GM21360 (cell line): ENCODE measurements at regions not wholly inside any gene's neighbourhood (a gene's known extent, or its start where the extent isn't known, plus 50 kb on each side); places are given as distances from the start of the nearest gene placed in this dataset.

Source experiments
- ATAC-seq: cut with Tn5 transposase; IDR thresholded peaks from one replicate; pipeline ENCODE4 v1.9.1; 2021; ENCODE audit warnings: mild to moderate bottlenecking, moderate library complexity; ENCODE audit not compliant: unreplicated experiment

DNA sequence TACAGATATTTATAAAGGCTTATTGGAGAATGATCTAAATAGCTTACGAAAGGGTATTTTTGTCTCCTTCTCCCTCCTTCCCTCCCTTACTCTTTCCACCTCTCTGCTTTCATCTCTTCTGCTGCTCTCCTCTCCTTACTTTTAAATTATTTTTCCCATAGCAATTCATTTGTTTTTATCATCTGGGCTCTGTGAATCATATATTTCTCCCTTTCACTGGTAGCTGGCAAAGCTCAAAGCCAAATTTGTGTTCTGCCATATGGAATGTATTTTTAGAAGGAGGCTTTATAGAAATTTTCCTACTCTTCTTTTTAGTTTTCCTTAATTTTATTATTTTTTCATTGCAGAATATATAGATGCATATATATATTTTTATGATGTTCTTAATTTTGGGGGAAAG, 385.8 kb downstream of the C3orf38 start:
- ATAC-seq = no peak

DNA sequence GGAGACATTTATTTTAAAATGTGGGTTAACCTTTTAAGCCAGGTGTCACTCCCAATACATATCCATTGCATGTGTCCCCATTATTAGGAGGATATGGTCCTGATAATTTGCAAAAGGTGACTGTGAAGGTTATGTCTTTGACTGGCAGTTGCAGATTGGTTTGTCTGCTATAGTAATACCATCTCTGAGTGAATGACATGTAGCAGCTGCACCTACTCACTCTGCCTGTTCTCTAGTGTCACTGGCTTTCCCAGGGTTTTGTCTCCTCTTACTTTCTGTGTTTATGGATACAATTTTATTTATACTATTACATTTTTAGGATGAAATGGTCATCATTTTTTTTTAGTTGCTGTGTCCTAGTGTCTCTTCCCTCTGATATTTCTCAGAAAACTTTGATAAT, 393.2 kb downstream of the C3orf38 start:
- no peak for ATAC-seq

DNA sequence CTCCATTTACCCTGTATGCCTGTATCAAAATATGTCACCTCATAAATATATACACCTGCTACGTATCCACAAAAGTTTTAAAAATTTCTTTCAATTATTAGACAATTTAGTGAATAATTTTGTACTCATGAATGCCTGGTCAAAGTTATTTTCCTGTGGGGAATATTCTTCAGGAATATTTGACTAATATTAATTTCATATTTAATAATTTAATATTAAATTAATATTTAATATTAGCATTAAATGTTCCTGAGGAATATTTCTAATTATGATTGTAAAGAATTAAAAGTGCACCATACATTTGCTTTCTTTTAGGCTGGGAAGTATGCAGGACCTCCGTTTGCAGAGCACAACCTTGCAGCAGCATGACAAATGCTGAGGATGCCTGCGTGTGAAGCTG, 422.7 kb downstream of the C3orf38 start:
- ATAC-seq = no peak

DNA sequence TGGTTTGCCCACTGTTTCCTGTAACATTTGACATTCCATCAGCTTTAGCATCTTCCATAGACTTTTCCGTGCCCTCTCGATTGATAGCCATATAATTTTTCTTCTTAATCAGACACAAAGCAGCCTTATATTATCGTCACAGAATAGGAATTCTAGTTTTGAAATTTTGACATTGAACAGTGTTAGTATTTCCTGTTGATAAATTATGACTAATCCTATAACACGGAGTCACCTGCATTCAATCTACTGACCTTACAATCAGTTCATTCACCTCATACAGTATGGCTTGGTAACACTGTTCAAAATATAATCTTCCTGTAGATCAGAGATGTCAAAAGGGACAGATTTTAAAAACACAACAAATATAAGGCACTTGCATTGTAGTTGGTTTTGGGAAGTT, 423.7 kb downstream of the C3orf38 start:
- ATAC-seq = no peak

DNA sequence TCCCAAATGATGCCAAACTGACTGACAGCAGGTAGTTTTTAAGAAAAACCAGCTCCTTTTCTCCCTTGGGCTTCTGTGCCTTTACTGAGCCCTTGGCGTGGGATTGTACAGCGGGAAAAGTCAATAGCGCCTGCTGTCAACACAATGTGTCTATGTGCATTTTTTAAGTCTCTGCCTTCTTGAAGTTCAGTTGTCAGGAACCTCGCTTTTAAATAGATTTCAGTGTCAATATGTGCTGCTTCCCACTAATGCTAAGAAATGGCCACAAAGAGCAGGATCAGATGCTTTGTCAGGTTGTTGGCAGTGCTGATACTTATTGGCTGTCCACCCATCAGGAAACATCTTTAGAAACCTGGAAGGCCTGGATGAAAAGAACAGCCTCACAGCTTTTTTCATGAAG, 424.4 kb downstream of the C3orf38 start:
- ATAC-seq = no peak

DNA sequence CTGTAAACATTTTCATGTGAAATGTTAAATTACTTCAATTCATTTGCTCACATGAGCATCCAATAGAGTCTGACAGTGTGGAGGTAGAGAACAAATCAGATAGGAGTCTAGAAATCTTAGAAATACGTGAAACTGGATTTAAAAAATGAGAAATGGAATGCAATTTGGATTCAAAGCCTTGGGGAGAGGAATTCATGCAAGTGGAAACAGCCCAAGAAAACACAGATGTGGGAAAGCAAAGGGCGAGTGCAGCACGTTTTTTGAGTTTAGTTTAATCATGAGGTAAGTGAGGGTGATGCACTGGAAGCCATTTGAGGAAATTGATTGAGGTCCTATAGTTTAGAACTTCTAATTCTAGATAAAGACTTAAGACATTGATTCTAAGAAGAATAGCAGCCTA, 434.7 kb downstream of the C3orf38 start:
- no peak for ATAC-seq

DNA sequence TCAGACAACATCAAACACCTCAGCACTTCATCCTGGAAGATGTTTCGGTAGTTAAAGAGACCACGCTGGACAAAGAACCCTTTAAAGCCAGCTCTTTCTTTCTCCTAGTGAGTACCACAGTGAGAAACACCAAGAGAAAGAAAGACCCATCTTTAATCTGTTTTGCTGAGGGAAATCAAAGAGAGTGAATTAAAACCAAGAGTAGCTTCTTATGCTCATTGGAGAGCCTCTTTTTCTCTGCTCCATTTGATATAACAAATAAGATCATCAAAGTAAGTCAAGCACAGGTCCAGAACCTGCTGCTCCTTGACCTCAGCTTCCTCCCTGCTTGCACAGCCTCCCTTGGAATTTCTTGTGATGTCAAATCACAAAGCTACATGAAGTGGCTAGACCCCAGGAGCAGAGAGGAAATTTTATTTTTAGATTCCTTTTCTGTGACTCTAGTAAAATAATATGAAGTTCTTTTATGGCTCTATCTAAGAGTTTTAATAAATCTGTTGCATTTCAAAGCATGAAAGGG, 436.4 kb downstream of the C3orf38 start:
- no peak for ATAC-seq

DNA sequence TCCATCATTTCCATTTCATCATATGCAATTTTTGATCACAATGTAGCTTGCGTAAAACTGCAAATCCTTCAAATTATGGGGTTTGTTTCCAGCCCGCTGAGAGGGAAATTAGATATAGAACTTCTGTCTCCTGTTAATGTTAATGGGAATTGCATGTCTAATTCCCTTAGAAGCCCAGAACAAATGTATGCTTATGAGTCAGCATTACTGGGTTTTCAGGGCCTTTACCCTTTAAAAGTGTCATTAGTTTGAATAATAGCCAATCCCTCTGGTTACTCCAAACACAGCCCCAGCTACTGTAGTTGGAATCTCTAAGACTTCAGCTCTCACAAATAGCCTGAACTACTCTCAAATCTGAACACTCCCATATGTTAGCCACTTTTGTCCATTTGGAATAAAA, 439.4 kb downstream of the C3orf38 start:
- ATAC-seq = no peak

DNA sequence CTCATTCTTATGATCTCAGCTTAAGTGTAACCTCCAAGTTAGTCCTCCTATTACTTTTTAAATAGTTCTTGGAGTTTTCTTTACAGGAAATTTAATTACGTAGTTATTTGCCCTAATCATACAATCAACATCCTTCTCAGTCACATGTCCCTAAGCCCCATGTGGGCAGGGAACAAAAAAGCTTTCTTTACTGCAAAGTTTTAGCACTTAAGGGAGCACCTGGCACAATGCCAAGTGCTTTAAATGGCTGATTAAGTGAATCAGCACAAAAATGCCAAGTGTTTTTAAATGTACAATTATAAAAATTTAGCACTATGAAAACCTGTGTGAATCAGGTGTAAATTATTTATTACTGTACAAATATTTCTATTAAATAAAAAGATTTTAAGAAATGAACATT, 445.3 kb downstream of the C3orf38 start:
- no peak for ATAC-seq

DNA sequence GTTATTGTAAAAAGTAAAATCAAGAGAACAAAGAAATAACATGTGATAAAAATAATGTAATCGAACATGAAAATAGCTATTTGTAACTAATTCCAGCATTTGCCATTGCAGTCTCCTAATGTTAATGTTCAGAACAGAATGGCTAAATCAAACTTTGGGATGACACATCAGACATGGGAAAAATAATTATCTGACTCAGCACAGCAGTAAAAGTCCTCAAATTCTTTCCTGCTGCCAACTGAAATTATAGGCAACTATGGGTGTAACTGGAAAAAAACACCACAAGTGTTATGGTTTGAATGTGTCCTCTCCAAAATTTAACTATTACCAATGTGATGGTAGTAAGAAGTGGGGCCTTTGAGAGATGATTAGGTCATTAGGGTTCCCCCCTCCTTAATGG, 446.7 kb downstream of the C3orf38 start:
- ATAC-seq = no peak

DNA sequence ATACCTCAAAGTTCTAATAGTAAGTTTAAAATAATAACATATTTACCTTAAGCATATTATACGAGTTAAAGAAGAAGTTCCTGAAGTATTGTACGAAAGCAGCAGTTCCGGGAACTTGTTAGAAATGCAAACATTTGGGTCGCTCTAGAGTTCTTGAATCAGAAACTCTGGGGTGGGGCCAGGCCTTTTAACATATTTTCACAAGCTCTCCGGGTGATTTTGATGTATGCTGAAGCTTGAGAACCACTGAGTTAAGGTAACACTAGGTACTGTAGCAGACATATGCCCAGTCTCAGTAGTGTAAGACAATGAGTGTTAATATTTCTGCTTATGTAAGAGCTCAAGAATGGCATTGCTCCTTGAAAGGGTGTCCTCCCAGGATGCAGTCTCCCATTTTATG, 461.1 kb downstream of the C3orf38 start:
- ATAC-seq = no peak

DNA sequence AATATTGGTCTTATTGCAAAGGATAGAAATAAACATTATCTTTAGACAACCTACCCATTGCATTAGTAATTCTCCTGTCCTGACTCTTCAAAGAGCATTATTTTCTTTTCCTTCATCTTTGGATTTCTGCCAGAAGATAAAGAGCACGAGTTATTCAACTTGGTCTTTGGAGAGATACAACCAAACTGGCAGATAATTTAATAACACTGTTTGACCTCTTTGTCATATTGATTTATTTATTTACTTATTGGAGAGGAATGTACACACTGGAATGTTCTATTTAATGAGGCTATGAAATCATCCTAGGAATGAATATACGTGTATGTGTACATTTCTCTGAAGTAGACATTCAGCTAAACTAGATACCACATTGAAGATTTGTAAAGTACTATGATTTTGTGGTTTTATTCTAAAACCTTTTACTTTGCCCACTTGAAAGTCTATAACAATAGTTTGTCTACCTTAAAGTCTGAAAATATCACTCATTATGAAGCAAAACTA, 462.1 kb downstream of the C3orf38 start:
- ATAC-seq = no peak

DNA sequence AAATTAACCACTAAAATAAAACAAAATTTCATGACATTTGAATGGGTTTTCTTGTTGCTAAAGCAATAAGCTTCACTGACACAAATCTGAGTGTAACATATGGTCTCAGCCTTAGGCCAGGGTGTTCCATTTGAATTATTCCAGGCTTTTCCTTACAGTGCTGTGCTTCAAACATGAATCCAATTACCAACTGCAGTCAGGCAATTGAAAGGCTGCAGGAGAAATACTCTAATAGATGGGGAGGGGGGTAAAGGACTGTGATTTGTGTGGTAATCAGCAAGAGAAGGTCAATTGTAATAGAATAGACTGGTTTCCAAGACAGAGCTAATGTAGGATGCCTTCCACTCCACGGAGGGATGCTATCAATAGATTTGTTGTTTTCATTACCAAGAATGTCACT, 466.7 kb downstream of the C3orf38 start:
- no peak for ATAC-seq

DNA sequence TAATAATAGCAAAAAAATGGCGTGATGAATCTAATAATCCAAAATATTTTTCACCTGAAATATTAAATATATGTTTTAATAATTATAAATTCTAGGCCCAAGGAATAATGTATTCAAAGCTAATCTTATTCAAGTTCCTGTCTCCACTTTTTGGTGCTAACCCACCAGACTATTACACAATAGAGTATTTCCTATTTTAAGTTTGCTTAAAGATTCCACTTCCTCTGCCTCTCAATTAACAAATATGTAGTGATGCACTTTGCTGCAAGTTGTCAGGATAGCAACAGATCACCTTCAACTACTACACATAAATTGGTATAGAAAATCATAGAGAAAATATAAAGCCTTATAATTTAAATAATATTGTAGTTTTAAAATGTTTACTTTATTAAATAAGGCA, 467.5 kb downstream of the C3orf38 start:
- no peak for ATAC-seq

DNA sequence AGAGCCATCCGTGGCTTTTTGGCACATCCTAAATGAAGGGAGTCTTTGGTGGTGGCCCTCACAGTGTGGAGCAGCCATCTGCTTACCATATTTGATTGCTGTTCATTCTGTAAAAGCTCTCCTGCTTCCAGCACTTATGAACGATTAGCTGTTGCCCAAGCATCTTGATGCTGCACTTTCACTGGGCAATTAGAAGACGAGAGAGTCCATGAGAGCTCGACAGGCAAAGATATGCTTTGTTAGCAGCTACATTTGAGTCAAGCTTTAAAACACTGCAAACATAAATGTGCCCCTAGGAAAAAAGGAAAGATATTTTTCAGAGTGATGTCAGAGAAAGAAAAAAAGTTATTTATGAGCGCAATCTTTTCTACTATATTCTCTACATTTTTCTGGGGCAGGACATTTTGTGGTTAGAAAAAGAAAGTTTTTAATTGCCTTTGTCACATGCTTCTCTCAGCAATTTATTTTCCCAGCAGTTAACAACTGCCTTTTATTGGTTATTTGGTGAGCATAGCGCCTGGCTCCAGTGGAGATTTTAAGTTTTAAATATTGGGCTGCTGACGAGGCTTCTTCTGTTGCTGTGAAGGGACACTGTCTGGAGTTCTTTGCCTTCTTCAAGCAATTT, 468.4 kb downstream of the C3orf38 start:
- no peak for ATAC-seq

DNA sequence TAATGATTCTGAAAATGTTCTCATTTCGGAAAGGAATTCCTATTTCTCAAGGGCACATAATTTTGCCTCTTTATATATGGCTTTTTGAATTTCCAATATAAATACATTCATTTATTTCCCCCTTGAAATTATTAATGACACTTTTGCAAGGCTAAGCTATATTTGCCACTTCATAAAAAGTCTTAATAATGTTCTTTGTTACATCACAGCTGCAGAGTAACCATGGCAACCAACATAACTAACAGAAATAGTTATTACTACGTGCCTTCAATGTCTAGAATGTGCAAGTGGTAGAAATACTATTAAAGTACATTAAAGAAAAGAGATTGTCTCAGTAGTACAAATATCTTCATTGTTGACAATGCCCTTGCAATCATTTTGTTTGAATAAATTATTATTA, 471.8 kb downstream of the C3orf38 start:
- no peak for ATAC-seq

DNA sequence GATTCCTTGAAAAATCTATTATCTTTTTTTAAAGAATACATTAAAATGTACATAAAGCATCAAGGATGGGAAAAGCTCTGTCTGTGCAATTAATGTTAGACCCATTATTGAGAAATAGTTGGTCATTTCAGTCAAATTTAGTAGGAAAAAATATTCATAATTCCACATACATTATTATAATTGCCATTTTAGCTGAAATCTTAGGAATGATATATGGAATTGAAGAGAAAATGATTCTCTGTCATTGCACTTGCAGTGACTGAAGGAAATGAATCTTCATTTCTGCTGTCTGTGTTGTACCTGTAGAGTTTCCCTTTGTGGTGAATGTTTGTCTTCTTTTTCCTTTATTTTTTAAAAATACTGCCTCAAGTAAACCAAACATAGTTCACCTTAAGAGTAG, 473.9 kb downstream of the C3orf38 start:
- no peak for ATAC-seq

DNA sequence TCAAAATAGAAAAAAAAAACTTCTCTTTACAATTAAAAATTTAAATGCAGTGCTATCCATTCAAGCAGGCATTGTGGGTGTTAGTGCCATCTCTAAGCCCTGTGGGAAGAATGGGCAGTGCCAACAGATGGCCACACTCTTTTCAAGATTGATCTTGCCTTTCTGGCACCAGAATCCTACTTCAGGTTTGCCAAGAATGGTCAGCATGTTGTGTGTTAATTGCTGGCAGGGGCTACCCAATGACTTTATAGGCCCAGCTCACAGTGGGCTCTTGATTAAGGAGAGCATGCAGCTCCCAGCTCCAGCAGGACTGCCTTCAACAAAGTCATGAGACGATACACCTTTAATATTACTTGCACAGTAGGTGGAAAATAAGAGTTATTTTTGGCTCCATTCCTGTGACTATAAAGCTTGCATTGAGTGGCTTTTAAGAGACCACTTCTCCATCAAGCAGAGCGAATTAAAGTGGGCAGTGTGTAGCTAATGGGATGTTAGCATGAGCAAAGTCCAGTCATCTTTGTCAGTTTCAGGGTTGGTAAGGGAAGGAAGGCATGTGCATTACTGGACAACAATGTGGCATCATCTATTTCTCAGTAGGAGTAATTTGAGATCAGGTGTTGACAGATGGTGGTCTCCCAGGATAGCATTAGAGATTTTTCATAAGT, 476.8 kb downstream of the C3orf38 start:
- no peak for ATAC-seq

DNA sequence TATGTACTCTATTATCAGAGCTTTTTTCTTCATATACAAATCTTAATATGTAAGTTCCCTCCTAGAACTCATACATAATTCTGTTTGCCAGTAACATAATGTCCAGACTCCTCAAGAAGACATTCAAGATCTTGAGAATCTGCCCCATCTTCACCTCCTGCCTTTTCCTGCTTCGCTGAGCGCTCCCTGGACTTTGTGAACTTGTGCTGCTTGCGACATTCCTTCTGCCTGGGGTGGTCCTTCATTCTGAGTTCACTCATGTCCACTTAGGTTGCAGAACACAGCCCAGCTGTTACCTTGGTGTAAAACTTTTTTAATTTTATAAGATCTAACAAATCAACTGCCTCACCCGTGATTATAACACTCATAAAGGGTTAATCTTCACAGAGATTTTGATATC, 478.5 kb upstream of the EPHA3 start:
- no peak for ATAC-seq

DNA sequence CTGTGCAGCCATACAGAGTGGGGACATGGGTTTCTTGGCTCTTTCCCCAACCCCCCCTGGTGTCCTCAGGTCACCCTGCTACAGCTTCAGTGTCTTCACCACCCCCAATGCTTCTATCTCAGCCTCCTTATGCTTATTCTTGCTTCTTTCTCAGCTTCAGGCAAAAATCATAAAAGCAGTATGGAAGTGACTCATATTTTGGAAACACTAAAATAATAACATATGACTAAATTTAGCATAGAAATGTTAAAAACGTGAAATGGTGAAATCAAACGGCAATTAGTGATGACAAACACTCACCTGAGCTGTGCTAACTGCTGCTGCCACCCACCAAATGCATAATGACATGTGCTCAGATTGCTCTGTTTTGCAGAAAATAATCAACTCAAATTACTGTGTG, 475.2 kb upstream of the EPHA3 start:
- no peak for ATAC-seq

DNA sequence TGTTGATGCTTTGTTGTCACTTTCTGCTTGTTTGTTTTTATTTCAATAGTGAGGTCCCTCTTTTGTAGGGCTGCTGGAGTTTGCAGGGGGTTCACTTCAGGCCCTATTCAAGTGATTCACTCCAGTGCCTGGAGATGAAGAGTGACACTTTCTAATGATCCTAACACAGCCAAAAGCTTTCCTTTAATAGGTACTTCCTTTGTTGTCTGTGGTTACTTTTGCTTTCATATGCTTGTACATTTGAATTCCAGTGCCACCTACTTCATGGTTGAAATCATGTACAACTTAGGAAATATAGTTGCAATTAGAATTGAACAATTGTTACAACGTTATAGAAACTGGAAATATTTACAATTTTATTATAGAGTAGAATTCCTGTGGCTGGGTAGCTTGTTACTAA, 466.8 kb upstream of the EPHA3 start:
- no peak for ATAC-seq

DNA sequence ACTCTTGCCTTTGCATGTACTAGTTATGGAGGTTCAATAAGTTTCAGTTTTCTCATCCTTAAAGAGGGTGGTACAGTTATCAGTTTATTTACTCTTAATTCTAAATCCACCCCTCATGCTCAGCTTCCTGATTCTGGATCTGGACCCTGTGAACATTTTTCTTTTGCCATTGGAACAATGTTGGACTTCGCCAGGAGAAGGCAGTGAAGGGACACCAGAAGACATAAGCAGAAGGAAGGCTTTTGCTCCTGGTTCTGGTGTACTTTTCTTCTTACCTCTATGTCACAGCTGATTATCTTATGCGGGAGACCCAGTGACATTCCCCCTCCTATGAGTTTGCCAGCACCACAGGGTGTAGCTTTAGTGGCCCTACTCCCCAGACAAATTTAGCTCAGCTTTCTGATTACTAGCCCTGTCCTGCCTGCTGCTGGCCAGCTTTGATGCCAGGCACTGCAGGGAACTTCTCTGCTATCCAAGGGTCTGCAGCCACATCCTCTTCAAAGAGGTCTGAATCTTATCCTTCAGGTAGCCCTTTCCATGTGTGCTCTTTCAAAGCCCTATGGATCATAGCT, 466.3 kb upstream of the EPHA3 start:
- no peak for ATAC-seq
